Heart left ventricle (tissue), 16 donors: ENCODE measurements at regions not wholly inside any gene's neighbourhood (a gene's known extent, or its start where the extent isn't known, plus 50 kb on each side); places are given as distances from the start of the nearest gene placed in this dataset.

Experiments used
- ATAC-seq, 4 donors: fragments of 200-7000 bp; cut with Tn5 transposase; one replicate each; pipeline ENCODE4 v1.9.1; 2020 to 2022; ENCODE audit warnings: moderate library complexity in 4 of 4, mild to moderate bottlenecking in 3 of 4, moderate number of reproducible peaks in 1 of 4
- DNase-seq, 5 donors: peaks; one replicate each; pipeline ENCODE4 v3.0.0-alpha.2; 2020
- H3K27ac ChIP-seq, 12 donors: fragments of 200-600 bp; sonication (generic) in 4 of 12; one replicate each; pipeline versions ENCODE4 v1.5.0 to v1.8.0; 2016 to 2022; ENCODE audit warnings: mild to moderate bottlenecking in 2 of 12
- H3K27me3 ChIP-seq, 9 donors: fragments of 200-600 bp; sonication (generic) in 2 of 9; one replicate each; pipeline versions ENCODE4 v1.5.1 to v1.8.0; 2016 to 2022; ENCODE audit warnings: mild to moderate bottlenecking in 3 of 9
- H3K36me3 ChIP-seq, 9 donors: fragments of 200-600 bp; sonication (generic) in 2 of 9; one replicate each; pipeline versions ENCODE4 v1.5.0 to v1.8.0; 2018 to 2022; ENCODE audit warnings: mild to moderate bottlenecking in 2 of 9
- H3K4me1 ChIP-seq, 12 donors: fragments of 200-600 bp; sonication (generic) in 4 of 12; one replicate each; pipeline versions ENCODE4 v1.5.0 to v1.8.0; 2016 to 2022; ENCODE audit warnings: mild to moderate bottlenecking in 3 of 12
- H3K4me3 ChIP-seq, 12 donors: fragments of 200-600 bp; sonication (generic) in 4 of 12; one replicate each; pipeline versions ENCODE4 v1.5.0 to v1.8.0; 2017 to 2022; ENCODE audit warnings: mild to moderate bottlenecking in 9 of 12, moderate library complexity in 4 of 12
- H3K9me3 ChIP-seq, 12 donors: fragments of 200-600 bp; sonication (generic) in 4 of 12; one replicate each; pipeline versions ENCODE4 v1.5.0 to v1.8.0; 2016 to 2022; ENCODE audit warnings: mild to moderate bottlenecking in 1 of 12
- POLR2A ChIP-seq, 2 donors: fragments of 450-650 bp; IDR thresholded peaks; one replicate each; pipeline ENCODE4 v1.6.1; 2017; ENCODE audit warnings: antibody characterized with exemption in 2 of 2, mild to moderate bottlenecking in 2 of 2, moderate library complexity in 2 of 2
- WGBS, 4 donors: extraction: QIAGEN DNeasy Blood & Tissue Kit in 2 of 4; methylation state at CpG; one replicate each; pipeline versions ENCODE4 v1.1.5 to v1.1.7; 2013 to 2018; 5-methylcytosine and 5-hydroxymethylcytosine counted together
- intact Hi-C, 10 donors: fragments of 100-400 bp; cut with DNase I; formaldehyde crosslinking; loops; one replicate each; pipeline versions ENCODE4 v1.11.1 to v1.14.2; 2022
- TF ChIP-seq, protein P1 (sequence below), 12 donors: fragments of 200-600 bp; sonication (generic) in 4 of 12; IDR thresholded peaks; one replicate each; pipeline versions ENCODE4 v1.5.0 to v1.8.0; 2018 to 2022; ENCODE audit warnings: antibody characterized with exemption in 12 of 12, mild to moderate bottlenecking in 5 of 12
- donor health status: ischemic (EF 13 %, LVEDD 7.1; RV severe dilation, severe dysfunction).
- donor health status: healthy with polysubstance abuse.
- donor health status: DM: no; HTN: yes; CAD: no.
- donor health status: DM: no; HTN: no; CAD: no.
- donor health status: ischemic (EF 25% LVEDD 6.9; RV normal size, moderate dysfunction).
- donor health status: ischemic (EF 25% LVEDD 5.7; RV mildly dilated, moderate dysfunction).
- donor health status: healthy.
- donor health status: DM: yes; HTN: yes; CAD: no.
- donor health status: ischemic (EF 35%, LVEDD 5.7; RV mildly dilated, moderate dysfunction).
- donor health status: nonischemic (EF 11% LVEDD 7.7; RV severe dilation, severe dysfunction).
- donor health status: DM: yes; HTN: yes; CAD: no.
- donor health status: PGD.
- donor health status: ischemic (EF 29% LVEDD 5.4; RV normal size, mild dysfunction).
- donor health status: nonischemic (EF 23%, LVEDD 6.1; RV moderate dilation, normal function).

DNA sequence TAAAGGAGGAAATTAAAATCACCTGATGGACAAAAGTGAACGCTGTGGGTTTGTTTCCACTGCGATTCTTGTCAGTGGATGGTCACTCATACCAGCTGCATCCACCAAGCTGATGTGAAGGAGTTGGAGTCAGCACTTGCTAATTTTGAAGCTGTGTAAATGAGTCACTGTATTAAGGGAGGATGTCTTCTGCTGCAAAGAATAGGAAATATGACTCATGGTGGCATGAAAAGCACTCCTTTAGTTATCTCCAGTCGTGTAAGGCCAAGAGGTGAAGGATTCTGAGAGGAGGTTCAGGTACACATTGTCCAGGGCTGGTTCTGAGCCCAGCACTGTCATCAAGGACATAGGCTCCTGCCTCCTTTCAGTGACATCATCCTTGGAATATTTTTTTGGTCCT, 71.7 kb upstream of the SKOR2 start:
- H3K4me1 ChIP-seq: no peaks in the 10 kb centered on the region
- TF ChIP-seq, protein P1, sequence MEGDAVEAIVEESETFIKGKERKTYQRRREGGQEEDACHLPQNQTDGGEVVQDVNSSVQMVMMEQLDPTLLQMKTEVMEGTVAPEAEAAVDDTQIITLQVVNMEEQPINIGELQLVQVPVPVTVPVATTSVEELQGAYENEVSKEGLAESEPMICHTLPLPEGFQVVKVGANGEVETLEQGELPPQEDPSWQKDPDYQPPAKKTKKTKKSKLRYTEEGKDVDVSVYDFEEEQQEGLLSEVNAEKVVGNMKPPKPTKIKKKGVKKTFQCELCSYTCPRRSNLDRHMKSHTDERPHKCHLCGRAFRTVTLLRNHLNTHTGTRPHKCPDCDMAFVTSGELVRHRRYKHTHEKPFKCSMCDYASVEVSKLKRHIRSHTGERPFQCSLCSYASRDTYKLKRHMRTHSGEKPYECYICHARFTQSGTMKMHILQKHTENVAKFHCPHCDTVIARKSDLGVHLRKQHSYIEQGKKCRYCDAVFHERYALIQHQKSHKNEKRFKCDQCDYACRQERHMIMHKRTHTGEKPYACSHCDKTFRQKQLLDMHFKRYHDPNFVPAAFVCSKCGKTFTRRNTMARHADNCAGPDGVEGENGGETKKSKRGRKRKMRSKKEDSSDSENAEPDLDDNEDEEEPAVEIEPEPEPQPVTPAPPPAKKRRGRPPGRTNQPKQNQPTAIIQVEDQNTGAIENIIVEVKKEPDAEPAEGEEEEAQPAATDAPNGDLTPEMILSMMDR (IDR thresholded peaks at IDR 0.05): no peak
- no peak for TF ChIP-seq POLR2A (IDR thresholded peaks at IDR 0.05)
- H3K36me3 ChIP-seq: no peaks in the 10 kb centered on the region
- no peak for ATAC-seq
- intact Hi-C loops: no loop called here
- no peak overlapping the region for H3K4me3 ChIP-seq
- 69 to 72% (median 71%) methylated on average over 3 of the region's 3 CpGs for WGBS, 4 donors
- no peak for DNase-seq
- no peaks in the 10 kb centered on the region for H3K9me3 ChIP-seq
- peaks cover 0 to 12% (median 0%) of the 10 kb centered on the region in 9 donors for H3K27me3 ChIP-seq
- no peak overlapping the region for H3K27ac ChIP-seq

DNA sequence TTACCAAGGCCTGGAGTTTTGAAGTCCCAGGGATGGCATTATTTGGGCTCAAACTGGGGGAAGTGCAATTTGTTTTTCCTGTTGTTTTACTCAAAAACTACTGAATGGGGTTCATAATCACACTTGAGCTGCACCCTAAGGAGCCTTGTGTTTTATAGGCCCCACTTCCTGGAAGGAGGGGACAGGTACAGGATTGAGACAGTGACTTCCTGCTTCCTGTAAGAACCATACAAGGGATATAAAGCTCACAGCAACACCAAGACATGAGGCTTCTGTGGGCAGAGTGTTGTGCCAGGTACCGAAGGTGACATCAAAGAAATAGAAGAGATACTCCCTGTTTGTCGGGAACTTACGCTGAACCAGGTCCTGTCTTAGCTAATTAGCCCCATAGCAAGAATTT, 70.4 kb upstream of the SKOR2 start:
- peaks cover 0 to 12% (median 0%) of the 10 kb centered on the region in 9 donors for H3K27me3 ChIP-seq
- TF ChIP-seq POLR2A (IDR thresholded peaks at IDR 0.05): no peak
- TF ChIP-seq, protein P1 (IDR thresholded peaks at IDR 0.05): no peak
- H3K4me3 ChIP-seq: no peak overlapping the region
- no peak overlapping the region for H3K27ac ChIP-seq
- intact Hi-C loops: no loop called here
- ATAC-seq (no peak), DNase-seq (no peak)
- WGBS, 4 donors: 84 to 96% (median 87%) methylated on average over 3 of the region's 3 CpGs
- no peaks in the 10 kb centered on the region for H3K4me1 ChIP-seq
- no peaks in the 10 kb centered on the region for H3K9me3 ChIP-seq
- H3K36me3 ChIP-seq: no peaks in the 10 kb centered on the region

DNA sequence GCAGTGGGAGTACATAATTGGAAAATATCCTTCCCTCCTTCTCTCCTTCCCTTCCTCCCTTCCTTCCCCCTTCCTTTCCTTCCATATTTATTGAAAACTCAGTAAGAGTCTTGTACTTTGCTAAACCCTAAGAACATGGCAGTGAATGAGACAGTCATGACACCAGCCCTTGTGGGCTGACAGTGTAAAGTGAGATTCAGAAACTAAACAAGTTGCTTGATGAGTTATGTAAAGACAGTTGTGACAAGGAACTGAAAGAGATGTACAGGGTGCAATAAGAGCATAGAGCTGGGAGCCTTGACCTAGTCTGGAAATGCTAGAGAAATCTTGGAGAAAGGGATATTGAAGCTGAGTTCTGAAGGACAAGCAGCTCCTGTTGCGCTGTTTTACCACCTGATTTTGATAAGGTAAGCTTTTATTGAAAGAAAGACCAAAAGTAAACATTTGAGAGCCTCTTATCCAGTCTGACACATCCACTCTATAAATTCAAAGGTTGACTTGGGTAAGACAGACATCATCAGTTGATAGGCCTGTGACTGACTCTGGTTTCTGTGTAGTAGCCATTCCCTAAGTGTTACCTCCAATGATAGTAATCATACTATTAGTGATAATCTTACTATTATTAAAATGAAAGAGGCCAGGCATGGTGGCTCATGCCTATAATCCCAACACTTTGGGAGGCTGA, 66.5 kb upstream of the SKOR2 start:
- Histone ChIP-seq H3K9me3 (no peaks in the 10 kb centered on the region), H3K27me3 (peaks cover 0 to 8% (median 0%) of the 10 kb centered on the region in 9 donors), H3K4me3 (no peak overlapping the region), H3K36me3 (no peaks in the 10 kb centered on the region), H3K27ac (no peak overlapping the region), H3K4me1 (no peaks in the 10 kb centered on the region)
- DNase-seq (no peak), ATAC-seq (no peak)
- intact Hi-C loops: no loop called here
- TF ChIP-seq, protein P1 (IDR thresholded peaks at IDR 0.05): no peak
- no peak for TF ChIP-seq POLR2A (IDR thresholded peaks at IDR 0.05)
- 81 to 94% (median 87%) methylated on average over 1 of the region's 1 CpG for WGBS, 4 donors

DNA sequence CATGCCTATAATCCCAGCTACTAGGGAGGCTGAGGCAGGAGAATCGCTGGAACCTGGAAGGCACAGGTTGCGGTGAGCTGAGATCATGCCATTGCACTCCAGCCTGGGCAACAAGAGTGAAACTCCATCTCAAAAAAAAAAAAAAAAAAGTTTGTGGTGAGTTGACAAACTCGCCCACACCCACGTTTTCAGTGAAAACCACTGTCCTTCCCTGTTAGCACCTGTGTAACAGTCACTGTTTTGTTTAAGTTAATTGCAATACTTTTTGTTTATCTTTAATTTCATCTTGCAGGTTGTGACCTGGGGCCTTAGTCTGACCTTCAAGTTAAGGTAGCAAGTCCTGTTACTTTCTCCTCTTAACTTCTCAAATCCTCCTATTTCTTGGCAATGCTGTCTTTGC, 65.5 kb upstream of the SKOR2 start:
- ATAC-seq (no peak), DNase-seq (no peak)
- Histone ChIP-seq H3K27me3 (peaks cover 0 to 8% (median 0%) of the 10 kb centered on the region in 9 donors), H3K4me3 (no peak overlapping the region), H3K4me1 (no peaks in the 10 kb centered on the region), H3K36me3 (no peaks in the 10 kb centered on the region), H3K27ac (no peak overlapping the region), H3K9me3 (no peaks in the 10 kb centered on the region)
- TF ChIP-seq POLR2A (IDR thresholded peaks at IDR 0.05): no peak
- TF ChIP-seq, protein P1 (IDR thresholded peaks at IDR 0.05): no peak
- intact Hi-C loops: no loop called here
- WGBS, 4 donors: 82 to 86% (median 85%) methylated on average over 4 of the region's 4 CpGs
